ENCODE measurements at regions not wholly inside any gene's neighbourhood (a gene's known extent, or its start where the extent isn't known, plus 50 kb on each side); places are given as distances from the start of the nearest gene placed in this dataset.

- DNase-seq (ENCODE audit: low spot score) = no peak
Observed at GRCh38 chr6:157769776-157770426, 53.1 kb upstream of the SNX9 start.

GRCh38 chr6:157770946-157771345 lies 52.1 kb upstream of the SNX9 start:
- no peak for DNase-seq (ENCODE audit: low spot score)

GRCh38 chr6:157772820-157773219 lies 50.2 kb upstream of the SNX9 start:
- DNase-seq (ENCODE audit: low spot score) = no peak
